ENCODE measurements at regions not wholly inside any gene's neighbourhood (a gene's known extent, or its start where the extent isn't known, plus 50 kb on each side); places are given as distances from the start of the nearest gene placed in this dataset.

GRCh38 chr14:34139160-34140121, 188.6 kb upstream of the EGLN3 start (continued):
- TF ChIP-seq ZFP1 (CRISPR knock-in tag; IDR thresholded peaks at IDR 0.05) (peak; percentile 74; the same call in 1 of the 2 replicates), ZNF317 (CRISPR knock-in tag; IDR thresholded peaks at IDR 0.05) (0 out of 2 replicates have a peak, but pooled peaks have one; percentile 25), PITX1 (CRISPR knock-in tag; IDR thresholded peaks at IDR 0.05) (peak; percentile 27; the same call in 1 of the 2 replicates), RNF2 (conservative IDR thresholded peaks at IDR 0.05; ENCODE audit: low read depth) (peak; percentile 54; the same call in 1 of the 2 replicates), THRA (CRISPR knock-in tag; IDR thresholded peaks at IDR 0.05; ENCODE audit: borderline replicate concordance) (0 out of 2 replicates have a peak, but pooled peaks have one; percentile 25), SKIL (CRISPR knock-in tag; IDR thresholded peaks at IDR 0.05; ENCODE audit: borderline replicate concordance) (peak; percentile 24; the same call in 1 of the 2 replicates), CENPT (CRISPR knock-in tag; IDR thresholded peaks at IDR 0.05; ENCODE audit: low read depth) (peak; percentile 72; the same call in 1 of the 2 replicates), MIER2 (CRISPR knock-in tag; IDR thresholded peaks at IDR 0.05) (0 out of 2 replicates have a peak, but pooled peaks have one; percentile 11), SP4 (CRISPR knock-in tag; IDR thresholded peaks at IDR 0.05) (peak; percentile 69), RCOR2 (CRISPR knock-in tag; IDR thresholded peaks at IDR 0.05) (peak; percentile 40), ZNF335 (CRISPR knock-in tag; IDR thresholded peaks at IDR 0.05) (peak; percentile 66; the same call in 1 of the 2 replicates)
- TF ChIP-seq, protein P1, sequence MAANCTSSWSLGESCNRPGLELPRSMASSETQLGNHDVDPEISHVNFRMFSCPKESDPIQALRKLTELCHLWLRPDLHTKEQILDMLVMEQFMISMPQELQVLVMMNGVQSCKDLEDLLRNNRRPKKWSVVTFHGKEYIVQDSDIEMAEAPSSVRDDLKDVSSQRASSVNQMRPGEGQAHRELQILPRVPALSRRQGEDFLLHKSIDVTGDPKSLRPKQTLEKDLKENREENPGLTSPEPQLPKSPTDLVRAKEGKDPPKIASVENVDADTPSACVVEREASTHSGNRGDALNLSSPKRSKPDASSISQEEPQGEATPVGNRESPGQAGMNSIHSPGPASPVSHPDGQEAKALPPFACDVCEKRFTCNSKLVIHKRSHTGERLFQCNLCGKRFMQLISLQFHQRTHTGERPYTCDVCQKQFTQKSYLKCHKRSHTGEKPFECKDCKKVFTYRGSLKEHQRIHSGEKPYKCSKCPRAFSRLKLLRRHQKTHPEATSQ (CRISPR knock-in tag; IDR thresholded peaks at IDR 0.05; ENCODE audit: borderline replicate concordance) = peak; percentile 45; the same call in 1 of the 2 replicates
- TF ChIP-seq, protein P2, sequence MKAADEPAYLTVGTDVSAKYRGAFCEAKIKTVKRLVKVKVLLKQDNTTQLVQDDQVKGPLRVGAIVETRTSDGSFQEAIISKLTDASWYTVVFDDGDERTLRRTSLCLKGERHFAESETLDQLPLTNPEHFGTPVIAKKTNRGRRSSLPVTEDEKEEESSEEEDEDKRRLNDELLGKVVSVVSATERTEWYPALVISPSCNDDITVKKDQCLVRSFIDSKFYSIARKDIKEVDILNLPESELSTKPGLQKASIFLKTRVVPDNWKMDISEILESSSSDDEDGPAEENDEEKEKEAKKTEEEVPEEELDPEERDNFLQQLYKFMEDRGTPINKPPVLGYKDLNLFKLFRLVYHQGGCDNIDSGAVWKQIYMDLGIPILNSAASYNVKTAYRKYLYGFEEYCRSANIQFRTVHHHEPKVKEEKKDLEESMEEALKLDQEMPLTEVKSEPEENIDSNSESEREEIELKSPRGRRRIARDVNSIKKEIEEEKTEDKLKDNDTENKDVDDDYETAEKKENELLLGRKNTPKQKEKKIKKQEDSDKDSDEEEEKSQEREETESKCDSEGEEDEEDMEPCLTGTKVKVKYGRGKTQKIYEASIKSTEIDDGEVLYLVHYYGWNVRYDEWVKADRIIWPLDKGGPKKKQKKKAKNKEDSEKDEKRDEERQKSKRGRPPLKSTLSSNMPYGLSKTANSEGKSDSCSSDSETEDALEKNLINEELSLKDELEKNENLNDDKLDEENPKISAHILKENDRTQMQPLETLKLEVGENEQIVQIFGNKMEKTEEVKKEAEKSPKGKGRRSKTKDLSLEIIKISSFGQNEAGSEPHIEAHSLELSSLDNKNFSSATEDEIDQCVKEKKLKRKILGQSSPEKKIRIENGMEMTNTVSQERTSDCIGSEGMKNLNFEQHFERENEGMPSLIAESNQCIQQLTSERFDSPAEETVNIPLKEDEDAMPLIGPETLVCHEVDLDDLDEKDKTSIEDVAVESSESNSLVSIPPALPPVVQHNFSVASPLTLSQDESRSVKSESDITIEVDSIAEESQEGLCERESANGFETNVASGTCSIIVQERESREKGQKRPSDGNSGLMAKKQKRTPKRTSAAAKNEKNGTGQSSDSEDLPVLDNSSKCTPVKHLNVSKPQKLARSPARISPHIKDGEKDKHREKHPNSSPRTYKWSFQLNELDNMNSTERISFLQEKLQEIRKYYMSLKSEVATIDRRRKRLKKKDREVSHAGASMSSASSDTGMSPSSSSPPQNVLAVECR (CRISPR knock-in tag; IDR thresholded peaks at IDR 0.05; ENCODE audit: borderline replicate concordance) = peak; percentile 55; the same call in 1 of the 2 replicates
- TF ChIP-seq, protein P3, sequence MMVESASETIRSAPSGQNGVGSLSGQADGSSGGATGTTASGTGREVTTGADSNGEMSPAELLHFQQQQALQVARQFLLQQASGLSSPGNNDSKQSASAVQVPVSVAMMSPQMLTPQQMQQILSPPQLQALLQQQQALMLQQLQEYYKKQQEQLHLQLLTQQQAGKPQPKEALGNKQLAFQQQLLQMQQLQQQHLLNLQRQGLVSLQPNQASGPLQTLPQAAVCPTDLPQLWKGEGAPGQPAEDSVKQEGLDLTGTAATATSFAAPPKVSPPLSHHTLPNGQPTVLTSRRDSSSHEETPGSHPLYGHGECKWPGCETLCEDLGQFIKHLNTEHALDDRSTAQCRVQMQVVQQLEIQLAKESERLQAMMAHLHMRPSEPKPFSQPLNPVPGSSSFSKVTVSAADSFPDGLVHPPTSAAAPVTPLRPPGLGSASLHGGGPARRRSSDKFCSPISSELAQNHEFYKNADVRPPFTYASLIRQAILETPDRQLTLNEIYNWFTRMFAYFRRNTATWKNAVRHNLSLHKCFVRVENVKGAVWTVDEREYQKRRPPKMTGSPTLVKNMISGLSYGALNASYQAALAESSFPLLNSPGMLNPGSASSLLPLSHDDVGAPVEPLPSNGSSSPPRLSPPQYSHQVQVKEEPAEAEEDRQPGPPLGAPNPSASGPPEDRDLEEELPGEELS (CRISPR knock-in tag; IDR thresholded peaks at IDR 0.05) = peak; percentile 86

Data from HepG2 (cell line).